ENCODE measurements at regions not wholly inside any gene's neighbourhood (a gene's known extent, or its start where the extent isn't known, plus 50 kb on each side); places are given as distances from the start of the nearest gene placed in this dataset.

DNA sequence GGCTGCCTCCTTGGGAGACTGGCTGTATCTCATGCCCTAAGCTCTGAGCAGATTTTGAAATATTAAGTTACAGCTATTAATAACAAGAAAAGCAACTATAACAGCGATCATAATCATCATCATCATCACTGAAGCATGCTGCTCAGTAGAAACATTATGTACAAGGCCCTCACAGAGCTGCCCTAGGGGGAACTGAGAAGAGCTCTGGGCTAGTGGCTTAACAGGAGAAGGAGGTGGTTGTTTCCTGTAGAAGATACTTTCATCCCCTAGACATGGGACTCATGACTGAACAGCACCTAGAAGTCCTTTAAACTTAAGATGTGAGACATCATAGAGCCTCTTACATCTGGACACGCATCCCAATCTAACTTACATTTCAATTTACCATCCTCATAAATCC, 332.8 kb upstream of the PLET1 start:
- TF ChIP-seq, protein P1, sequence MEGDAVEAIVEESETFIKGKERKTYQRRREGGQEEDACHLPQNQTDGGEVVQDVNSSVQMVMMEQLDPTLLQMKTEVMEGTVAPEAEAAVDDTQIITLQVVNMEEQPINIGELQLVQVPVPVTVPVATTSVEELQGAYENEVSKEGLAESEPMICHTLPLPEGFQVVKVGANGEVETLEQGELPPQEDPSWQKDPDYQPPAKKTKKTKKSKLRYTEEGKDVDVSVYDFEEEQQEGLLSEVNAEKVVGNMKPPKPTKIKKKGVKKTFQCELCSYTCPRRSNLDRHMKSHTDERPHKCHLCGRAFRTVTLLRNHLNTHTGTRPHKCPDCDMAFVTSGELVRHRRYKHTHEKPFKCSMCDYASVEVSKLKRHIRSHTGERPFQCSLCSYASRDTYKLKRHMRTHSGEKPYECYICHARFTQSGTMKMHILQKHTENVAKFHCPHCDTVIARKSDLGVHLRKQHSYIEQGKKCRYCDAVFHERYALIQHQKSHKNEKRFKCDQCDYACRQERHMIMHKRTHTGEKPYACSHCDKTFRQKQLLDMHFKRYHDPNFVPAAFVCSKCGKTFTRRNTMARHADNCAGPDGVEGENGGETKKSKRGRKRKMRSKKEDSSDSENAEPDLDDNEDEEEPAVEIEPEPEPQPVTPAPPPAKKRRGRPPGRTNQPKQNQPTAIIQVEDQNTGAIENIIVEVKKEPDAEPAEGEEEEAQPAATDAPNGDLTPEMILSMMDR (IDR thresholded peaks at IDR 0.05), result no peak
- Histone ChIP-seq H3K36me3 (no peaks in the 10 kb centered on the region), H3K4me1 (no peaks in the 10 kb centered on the region), H3K4me3 (no peak overlapping the region), H3K9ac (ENCODE audit: low read depth in 2 of 2, low read length in 2 of 2) (no peak overlapping the region), H3K27ac (no peak overlapping the region), H3K9me3 (no peaks in the 10 kb centered on the region), H3K27me3 (no peaks in the 10 kb centered on the region)
- intact Hi-C loops (cut with DNase I), result no loop called here
- no peak for DNase-seq

DNA sequence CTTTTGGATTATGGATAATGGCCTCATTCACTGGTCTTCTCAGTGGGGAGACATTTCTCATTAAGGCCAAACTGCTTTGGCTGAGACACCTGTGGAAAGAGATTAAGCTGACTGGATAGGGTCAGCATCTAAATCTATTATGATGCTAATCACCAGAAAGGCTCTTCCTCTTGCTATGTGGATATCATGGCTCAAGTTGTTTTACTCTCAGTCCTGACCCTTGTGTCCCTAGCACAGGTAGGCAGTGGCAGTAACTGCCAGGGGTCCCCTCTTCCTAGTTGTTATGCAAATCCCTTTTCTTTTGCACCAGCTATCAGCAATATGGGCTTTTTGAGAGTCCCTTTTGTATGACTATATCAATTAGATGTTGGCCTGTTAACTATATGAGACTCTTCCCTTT, 335.7 kb upstream of the PLET1 start:
- Histone ChIP-seq H3K9ac (ENCODE audit: low read depth in 2 of 2, low read length in 2 of 2) (no peak overlapping the region), H3K27me3 (no peaks in the 10 kb centered on the region), H3K4me3 (no peak overlapping the region), H3K27ac (no peak overlapping the region), H3K9me3 (no peaks in the 10 kb centered on the region), H3K4me1 (no peaks in the 10 kb centered on the region), H3K36me3 (no peaks in the 10 kb centered on the region)
- TF ChIP-seq, protein P1 (IDR thresholded peaks at IDR 0.05), result no peak
- intact Hi-C loops (cut with DNase I), result no loop called here
- no peak for DNase-seq

DNA sequence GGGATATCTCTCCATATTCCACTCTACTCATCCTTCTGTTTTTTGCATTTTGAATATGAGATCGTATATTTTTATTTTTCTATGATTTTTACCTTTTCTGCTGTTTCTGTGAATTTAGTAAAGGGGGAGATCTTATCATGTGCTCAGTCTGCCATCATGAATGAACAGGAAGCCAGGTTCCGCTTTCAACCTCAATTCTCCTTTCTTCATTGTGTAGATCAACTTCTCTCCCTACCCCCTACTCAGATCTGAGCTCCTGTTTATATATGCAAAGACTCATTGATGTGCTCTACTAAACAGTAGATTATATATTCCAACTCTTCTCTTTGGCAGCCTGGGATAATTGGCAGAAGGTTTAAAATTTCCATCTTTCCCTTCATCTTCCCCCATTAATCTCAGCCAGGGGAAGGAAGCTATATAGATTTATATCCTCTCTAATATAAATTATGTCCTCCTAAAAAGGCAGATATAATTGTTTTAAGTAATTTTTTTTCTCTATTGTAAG, 336.7 kb upstream of the PLET1 start:
- Histone ChIP-seq H3K9me3 (no peaks in the 10 kb centered on the region), H3K36me3 (no peaks in the 10 kb centered on the region), H3K27me3 (no peaks in the 10 kb centered on the region), H3K4me3 (no peak overlapping the region), H3K27ac (no peak overlapping the region), H3K9ac (ENCODE audit: low read depth in 2 of 2, low read length in 2 of 2) (no peak overlapping the region), H3K4me1 (no peaks in the 10 kb centered on the region)
- intact Hi-C loops (cut with DNase I), result no loop called here
- DNase-seq, result no peak
- TF ChIP-seq, protein P1 (IDR thresholded peaks at IDR 0.05), result no peak

DNA sequence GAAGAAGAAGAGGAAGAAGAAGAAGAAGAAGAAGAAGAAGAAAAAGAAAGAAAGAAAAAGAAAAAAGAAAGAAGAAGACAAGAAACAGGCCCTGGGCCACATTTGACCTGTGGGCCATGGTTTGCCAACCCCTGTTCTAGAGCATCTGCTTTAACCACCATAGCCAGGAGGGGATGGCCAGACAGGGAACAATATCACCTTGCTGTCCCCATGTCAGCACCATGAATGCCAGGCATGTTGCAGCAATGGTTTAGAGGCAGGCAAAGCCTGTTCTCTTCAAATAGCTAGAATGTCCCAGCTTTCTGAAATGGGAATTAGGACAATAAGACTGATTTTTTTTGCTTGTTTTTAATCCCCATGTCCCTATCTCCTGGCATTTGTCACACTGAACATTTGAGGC, 338.6 kb upstream of the PLET1 start:
- H3K27ac ChIP-seq, result no peak overlapping the region
- no peaks in the 10 kb centered on the region for H3K4me1 ChIP-seq
- no peaks in the 10 kb centered on the region for H3K36me3 ChIP-seq
- no peaks in the 10 kb centered on the region for H3K9me3 ChIP-seq
- H3K27me3 ChIP-seq, result no peaks in the 10 kb centered on the region
- no peak overlapping the region for H3K4me3 ChIP-seq
- no peak for DNase-seq
- intact Hi-C loops (cut with DNase I), result no loop called here
- TF ChIP-seq, protein P1 (IDR thresholded peaks at IDR 0.05), result no peak
- no peak overlapping the region for H3K9ac ChIP-seq (ENCODE audit: low read depth in 2 of 2, low read length in 2 of 2)

DNA sequence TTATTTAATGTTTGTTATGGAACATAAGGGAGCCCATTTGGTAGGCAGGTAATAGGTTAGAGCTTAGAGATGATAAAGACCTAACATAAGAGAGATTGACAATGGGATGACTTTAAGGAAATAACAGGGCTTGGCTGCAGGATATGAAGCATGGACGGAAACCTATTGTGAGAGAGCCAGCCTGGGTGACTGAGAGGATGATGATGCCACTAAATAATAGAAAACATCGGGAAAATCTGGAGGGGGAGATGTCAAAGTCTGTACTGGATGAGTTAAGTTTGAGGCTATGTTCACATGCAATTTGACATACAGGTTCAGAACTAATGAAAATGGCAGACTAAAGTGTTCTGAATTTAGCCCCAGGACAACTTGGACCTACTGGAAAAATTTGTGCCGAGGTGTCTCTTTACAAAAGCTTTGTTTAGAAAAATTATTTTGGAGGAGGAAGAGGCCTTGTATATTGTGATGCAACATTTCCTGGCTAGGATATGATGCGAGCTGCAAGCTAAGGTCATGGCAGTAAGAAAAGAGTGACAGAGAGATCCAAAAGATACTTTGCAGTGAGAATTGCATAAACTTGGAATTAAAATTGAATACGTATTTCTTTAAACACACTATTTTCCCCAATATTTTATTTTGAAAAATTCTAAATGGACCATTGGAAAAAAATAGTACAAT, 339.3 kb upstream of the PLET1 start:
- Histone ChIP-seq H3K36me3 (no peaks in the 10 kb centered on the region), H3K27me3 (no peaks in the 10 kb centered on the region), H3K4me1 (no peaks in the 10 kb centered on the region), H3K4me3 (no peak overlapping the region), H3K9me3 (no peaks in the 10 kb centered on the region), H3K9ac (ENCODE audit: low read depth in 2 of 2, low read length in 2 of 2) (no peak overlapping the region), H3K27ac (no peak overlapping the region)
- TF ChIP-seq, protein P1 (IDR thresholded peaks at IDR 0.05), result no peak
- DNase-seq, result no peak
- intact Hi-C loops (cut with DNase I), result no loop called here

Measured in colonic mucosa (tissue), 4 donors.